Activated naive CD8-positive, alpha-beta T cell (primary cell): ENCODE measurements at regions not wholly inside any gene's neighbourhood (a gene's known extent, or its start where the extent isn't known, plus 50 kb on each side); places are given as distances from the start of the nearest gene placed in this dataset.

Experiments
- H3K27ac Mint-ChIP-seq: one replicate; pipeline ENCODE4 v1.8.0; 2021; ENCODE audit warnings: mixed read lengths
- H3K27me3 Mint-ChIP-seq: one replicate; pipeline ENCODE4 v1.8.0; 2021; ENCODE audit warnings: mixed read lengths
- H3K36me3 Mint-ChIP-seq: one replicate; pipeline ENCODE4 v1.8.0; 2021; ENCODE audit warnings: mixed read lengths
- H3K4me1 Mint-ChIP-seq: one replicate; pipeline ENCODE4 v1.8.0; 2021; ENCODE audit warnings: low read depth, mixed read lengths
- H3K4me3 Mint-ChIP-seq: one replicate; pipeline ENCODE4 v1.8.0; 2021; ENCODE audit warnings: mild to moderate bottlenecking, mixed read lengths
- H3K9me3 Mint-ChIP-seq: one replicate; pipeline ENCODE4 v1.8.0; 2021; ENCODE audit warnings: low read depth, mixed read lengths

- H3K36me3 Mint-ChIP-seq = no peaks in the 10 kb centered on the region
- H3K27me3 Mint-ChIP-seq = no peaks in the 10 kb centered on the region
- H3K27ac Mint-ChIP-seq = no peak overlapping the region
- H3K4me3 Mint-ChIP-seq = no peak overlapping the region
- H3K4me1 Mint-ChIP-seq = peaks cover 2% of the 10 kb centered on the region
- no peaks in the 10 kb centered on the region for H3K9me3 Mint-ChIP-seq
These were observed 50.6 kb upstream of the GATB start for GRCh38 chr4:151811403-151811802.
